HEK293T (cell line): ENCODE measurements at regions not wholly inside any gene's neighbourhood (a gene's known extent, or its start where the extent isn't known, plus 50 kb on each side); places are given as distances from the start of the nearest gene placed in this dataset.
"Not testable (repeated sequence)": the region's sequence is repeated elsewhere in the genome, so short reads cannot be mapped to it uniquely, and the experiment has no call there.

ENCODE experiments used
- CTCF ChIA-PET: fragments of 350-600 bp; formaldehyde crosslinking; extraction: SDS; loops from one replicate; lab custom pipeline; 2021; ENCODE audit warnings: antibody characterized with exemption, inconsistent platforms; lab: Yijun Ruan, JAX
- POLR2A ChIA-PET: fragments of 350-600 bp; formaldehyde crosslinking; extraction: SDS; loops from one replicate; lab custom pipeline; 2020; ENCODE audit warnings: antibody characterized with exemption, inconsistent platforms; lab: Yijun Ruan, JAX
- DNase-seq: peaks from one replicate; pipeline ENCODE4 v3.0.0; 2012; ENCODE audit warnings: mixed read lengths; ENCODE audit errors: extremely low spot score

GRCh38 chr2:91657193-91657592 lies 2965.7 kb downstream of the RPIA start:
- DNase-seq, POLR2A ChIA-PET, CTCF ChIA-PET: not testable (repeated sequence)

- POLR2A ChIA-PET, DNase-seq, CTCF ChIA-PET: not testable (repeated sequence)
Measured at GRCh38 chr2:91658336-91658735, 2966.9 kb downstream of the RPIA start.

- CTCF ChIA-PET: not testable (repeated sequence)
Measured at GRCh38 chr2:91659189-91659916, 2967.9 kb downstream of the RPIA start.

GRCh38 chr2:91659917-91660275 lies 2968.4 kb downstream of the RPIA start:
- DNase-seq, CTCF ChIA-PET, POLR2A ChIA-PET: not testable (repeated sequence)

More at GRCh38 chr2:91659189-91659916, 2967.9 kb downstream of the RPIA start:
- DNase-seq, POLR2A ChIA-PET: not testable (repeated sequence)

GRCh38 chr2:91667341-91667740 lies 2975.9 kb downstream of the RPIA start:
- DNase-seq, POLR2A ChIA-PET: not testable (repeated sequence)

GRCh38 chr2:91685541-91685940 lies 2994.1 kb downstream of the RPIA start:
- POLR2A ChIA-PET, DNase-seq, CTCF ChIA-PET: not testable (repeated sequence)

More at GRCh38 chr2:91667341-91667740, 2975.9 kb downstream of the RPIA start:
- CTCF ChIA-PET: not testable (repeated sequence)

GRCh38 chr2:91686046-91686445 lies 2994.6 kb downstream of the RPIA start:
- DNase-seq, CTCF ChIA-PET, POLR2A ChIA-PET: not testable (repeated sequence)
